GM12878 (cell line): ENCODE measurements at regions not wholly inside any gene's neighbourhood (a gene's known extent, or its start where the extent isn't known, plus 50 kb on each side); places are given as distances from the start of the nearest gene placed in this dataset.

ENCODE experiments used
- ATAC-seq: fragments of 200-7000 bp; cut with Tn5 transposase; 3 replicates; pipeline ENCODE4 v1.9.1; 2020; ENCODE audit warnings: mild to moderate bottlenecking, moderate library complexity
- BruUV-seq: library from RNA; stranded (reverse); fragments of 400-500 nt; replicated peaks from 2 replicates; lab custom pipeline; 2021; lab: Mats Ljungman, UMichigan
- CTCF ChIA-PET: fragments of 300-600 bp; sonication (Branson Sonifier 250); formaldehyde crosslinking; extraction: SDS; loops from one replicate; lab custom pipeline; 2021; ENCODE audit warnings: inconsistent platforms; lab: Yijun Ruan, JAX
- POLR2A ChIA-PET: fragments of 350-600 bp; formaldehyde crosslinking; extraction: SDS; loops from one replicate; lab custom pipeline; 2021; ENCODE audit warnings: inconsistent platforms; lab: Charles Lee
- RAD21 ChIA-PET: fragments of 300-600 bp; sonication (Branson Sonifier 250); formaldehyde crosslinking; loops from one replicate; lab custom pipeline; 2023; ENCODE audit warnings: antibody characterized with exemption; ENCODE audit not compliant: unreplicated experiment; lab: Charles Lee
- SMC1A ChIA-PET: fragments of 300-600 bp; sonication (Branson Sonifier 250); formaldehyde crosslinking; loops from one replicate; lab custom pipeline; 2023; ENCODE audit not compliant: unreplicated experiment, uncharacterized antibody; lab: Charles Lee
- DNase-seq: peaks from one replicate; pipeline ENCODE4 v3.0.0-alpha.2; 2011; ENCODE audit warnings: low read depth, low spot score
- FAIRE-seq: peaks from 3 replicates; lab custom pipeline; 2011; peaks lifted over from hg19 to GRCh38; lab: Jason Lieb, UNC
- H2AFZ ChIP-seq: 2 replicates; pipeline ENCODE4 v1.6.0; 2011; ENCODE audit warnings: low read depth, low read length, control low read depth; ENCODE audit not compliant: control insufficient read depth
- H3K27ac ChIP-seq: 2 replicates; pipeline ENCODE4 v1.5.1; 2011; ENCODE audit warnings: control low read depth; ENCODE audit not compliant: control insufficient read depth, insufficient read depth
- H3K27me3 ChIP-seq, 2 experiments: replicated peaks in 1 of 2; 2 replicates each; pipeline versions ENCODE4 v1.6.0 to v1.6.1; 2011; ENCODE audit warnings: low read length in 1 of 2; ENCODE audit not compliant: control insufficient read depth in 2 of 2, insufficient read depth in 2 of 2
- H3K36me3 ChIP-seq, 2 experiments: 2 replicates each; pipeline ENCODE4 v1.5.1; 2011; ENCODE audit warnings: low read length in 1 of 2; ENCODE audit not compliant: control insufficient read depth in 2 of 2, insufficient read depth in 2 of 2
- H3K4me1 ChIP-seq: 2 replicates; pipeline ENCODE4 v1.6.1; 2011; ENCODE audit warnings: mild to moderate bottlenecking, low read length, moderate library complexity, mixed read lengths; ENCODE audit not compliant: control insufficient read depth, insufficient read depth
- H3K4me2 ChIP-seq: 2 replicates; pipeline ENCODE4 v1.6.0; 2011; ENCODE audit warnings: control low read depth; ENCODE audit not compliant: control insufficient read depth, insufficient read depth
- H3K4me3 ChIP-seq: fragments of 200-600 bp; sonication (generic); 2 replicates; pipeline ENCODE4 v1.5.1; 2016
- H3K79me2 ChIP-seq: 2 replicates; pipeline ENCODE4 v1.6.0; 2011; ENCODE audit warnings: low read length; ENCODE audit not compliant: control insufficient read depth, insufficient read depth
- H3K9ac ChIP-seq: 2 replicates; pipeline ENCODE4 v1.8.0; 2011; ENCODE audit warnings: low read length, control low read depth, mixed read lengths; ENCODE audit not compliant: control insufficient read depth, insufficient read depth
- H3K9me3 ChIP-seq: replicated peaks from 3 replicates; pipeline ENCODE4 v1.5.1; 2011; ENCODE audit warnings: mild to moderate bottlenecking, low read length; ENCODE audit not compliant: control insufficient read depth, insufficient read depth
- H4K20me1 ChIP-seq: 2 replicates; pipeline ENCODE4 v1.6.0; 2011; ENCODE audit not compliant: control insufficient read depth, insufficient read depth
- HSF1 ChIP-seq: fragments of 150-350 bp; IDR thresholded peaks from 2 replicates; pipeline ENCODE4 v1.6.1; 2014; ENCODE audit warnings: mild to moderate bottlenecking, low read depth, low read length
- KLF5 ChIP-seq: fragments of 450-650 bp; IDR thresholded peaks from 2 replicates; pipeline ENCODE4 v1.6.1; 2014; ENCODE audit warnings: mild to moderate bottlenecking; ENCODE audit not compliant: partially characterized antibody
- MEF2A ChIP-seq: IDR thresholded peaks from 2 replicates; pipeline ENCODE4 v1.6.1; 2011; ENCODE audit warnings: low read depth, mild to moderate bottlenecking, low read length, moderate library complexity; ENCODE audit not compliant: insufficient read depth
- MLLT1 ChIP-seq: fragments of 450-650 bp; IDR thresholded peaks from 2 replicates; pipeline ENCODE4 v1.6.1; 2016; ENCODE audit warnings: mild to moderate bottlenecking
- MYB ChIP-seq: fragments of 150-350 bp; IDR thresholded peaks from 2 replicates; pipeline ENCODE4 v1.6.1; 2014; ENCODE audit warnings: mild to moderate bottlenecking, low read depth, low read length, borderline replicate concordance
- PML ChIP-seq: IDR thresholded peaks from 2 replicates; pipeline ENCODE4 v1.6.1; 2012; ENCODE audit warnings: low read length, inconsistent platforms
- RUNX3 ChIP-seq: IDR thresholded peaks from 2 replicates; pipeline ENCODE4 v1.6.1; 2012; ENCODE audit warnings: low read length, inconsistent platforms
- SKIL ChIP-seq: fragments of 450-650 bp; IDR thresholded peaks from 2 replicates; pipeline ENCODE4 v1.6.1; 2017; ENCODE audit warnings: mild to moderate bottlenecking, low read depth, inconsistent platforms; ENCODE audit not compliant: poor library complexity, severe bottlenecking
- SP1 ChIP-seq: IDR thresholded peaks from one replicate; pipeline ENCODE4 v1.6.1; 2011; ENCODE audit warnings: low read depth, low read length
- STAT1 ChIP-seq: fragments of 450-650 bp; conservative IDR thresholded peaks from 2 replicates; pipeline ENCODE4 v1.6.1; 2014; ENCODE audit warnings: antibody characterized with exemption, mild to moderate bottlenecking
- WRNIP1 ChIP-seq: IDR thresholded peaks from 2 replicates; pipeline ENCODE4 v1.6.1; 2011; ENCODE audit warnings: low read depth, low read length, improper control_type of control experiment, borderline replicate concordance
- ZBED1 ChIP-seq: IDR thresholded peaks from 2 replicates; pipeline ENCODE4 v1.6.1; 2016; ENCODE audit warnings: borderline replicate concordance
- ZNF592 ChIP-seq: fragments of 450-650 bp; IDR thresholded peaks from 2 replicates; pipeline ENCODE4 v1.6.1; 2017; ENCODE audit warnings: mild to moderate bottlenecking, moderate library complexity
- ZNF622 ChIP-seq: fragments of 450-650 bp; IDR thresholded peaks from 2 replicates; pipeline ENCODE4 v1.6.1; 2017; ENCODE audit warnings: mild to moderate bottlenecking, inconsistent platforms
- in situ Hi-C: fragments of 300-500 bp; cut with MboI; formaldehyde crosslinking; loops from 9 replicates; pipeline ENCODE4 v1.14.3; 2018; ENCODE audit warnings: mixed read lengths
- intact Hi-C: fragments of 100-400 bp; cut with micrococcal nuclease; formaldehyde crosslinking; loops from one replicate; pipeline ENCODE4 v1.14.2; 2022; ENCODE audit not compliant: unreplicated experiment

- SMC1A ChIA-PET: no interaction called here
These were observed 155.0 kb upstream of the NCAM1 start for GRCh38 chr11:112806256-112806655.

More at GRCh38 chr11:112806256-112806655, 155.0 kb upstream of the NCAM1 start:
- Histone ChIP-seq H3K9ac (no peak overlapping the region), H3K4me1 (no peaks in the 10 kb centered on the region), H3K27ac (no peak overlapping the region), H3K4me2 (no peak overlapping the region), H3K27me3 (peaks cover 0 to 3% of the 10 kb centered on the region in 2 experiments; a peak in 1 of 4 replicates), H3K4me3 (no peak overlapping the region), H2AFZ (no peak overlapping the region), H3K9me3 (no peaks in the 10 kb centered on the region), H3K79me2 (no peaks in the 10 kb centered on the region), H4K20me1 (no peaks in the 10 kb centered on the region), H3K36me3 (no peaks in the 10 kb centered on the region)
- in situ Hi-C loops (no loop called here), intact Hi-C loops (no loop called here)
- CTCF ChIA-PET: interaction anchor here (1.4 kb wide), 1 partner anchor 11 kb away, joined by 4 read pairs; no protein-coding TSS in a partner anchor
- RAD21 ChIA-PET: no interaction called here
- ATAC-seq: no peak
- no peak for FAIRE-seq
- POLR2A ChIA-PET: no interaction called here
- no TSS peak for BruUV-seq
- no peak for DNase-seq
- TF ChIP-seq KLF5 (no peak), ZNF592 (no peak), HSF1 (no peak), ZNF622 (no peak), MEF2A (no peak), STAT1 (no peak), SKIL (no peak), SP1 (no peak), ZBED1 (no peak), WRNIP1 (no peak), MLLT1 (no peak), MYB (no peak), RUNX3 (no peak), PML (no peak)
